Mesendoderm (in vitro differentiated cells): ENCODE measurements at regions not wholly inside any gene's neighbourhood (a gene's known extent, or its start where the extent isn't known, plus 50 kb on each side); places are given as distances from the start of the nearest gene placed in this dataset.

Experiments
- DNase-seq: peaks from one replicate; pipeline ENCODE4 v3.0.0; 2013
- H2AK5ac ChIP-seq: 2 replicates; pipeline ENCODE4 v1.6.1; 2013; ENCODE audit warnings: low read length, inconsistent platforms
- H2BK120ac ChIP-seq: 2 replicates; pipeline ENCODE4 v1.6.1; 2013; ENCODE audit warnings: low read depth, mild to moderate bottlenecking, low read length, moderate library complexity, mixed read lengths
- H2BK15ac ChIP-seq: replicated peaks from 2 replicates; pipeline ENCODE4 v1.6.1; 2013; ENCODE audit warnings: low read depth, mild to moderate bottlenecking, moderate library complexity
- H2BK5ac ChIP-seq: 2 replicates; pipeline ENCODE4 v1.6.1; 2013; ENCODE audit warnings: low read length, inconsistent platforms
- H3K18ac ChIP-seq: 2 replicates; pipeline ENCODE4 v1.6.1; 2013; ENCODE audit warnings: mild to moderate bottlenecking, low read length, mixed read lengths
- H3K23ac ChIP-seq: one replicate; pipeline ENCODE4 v1.6.1; 2013; ENCODE audit warnings: low read length
- H3K27ac ChIP-seq: 2 replicates; pipeline ENCODE4 v1.5.1; 2013; ENCODE audit warnings: low read depth, mild to moderate bottlenecking, inconsistent platforms, low read length, moderate library complexity
- H3K27me3 ChIP-seq: 2 replicates; pipeline ENCODE4 v1.6.1; 2013; ENCODE audit warnings: low read length, control low read depth, mild to moderate bottlenecking, inconsistent platforms; ENCODE audit not compliant: insufficient read depth, poor library complexity
- H3K36me3 ChIP-seq: 2 replicates; pipeline ENCODE4 v1.6.1; 2013; ENCODE audit warnings: low read length, inconsistent platforms; ENCODE audit not compliant: control insufficient read depth, insufficient read depth
- H3K4ac ChIP-seq: one replicate; pipeline ENCODE4 v1.6.1; 2013; ENCODE audit warnings: low read depth, mild to moderate bottlenecking, low read length, moderate library complexity
- H3K4me1 ChIP-seq: 2 replicates; pipeline ENCODE4 v1.6.1; 2013; ENCODE audit warnings: low read depth, low read length, inconsistent platforms; ENCODE audit not compliant: control insufficient read depth
- H3K4me2 ChIP-seq: 2 replicates; pipeline ENCODE4 v1.6.1; 2013; ENCODE audit warnings: low read length
- H3K4me3 ChIP-seq: 2 replicates; pipeline ENCODE4 v1.5.1; 2013; ENCODE audit warnings: mild to moderate bottlenecking, low read length
- H3K56ac ChIP-seq: one replicate; pipeline ENCODE4 v1.6.1; 2013; ENCODE audit warnings: low read length
- H3K79me1 ChIP-seq: 2 replicates; pipeline ENCODE4 v1.6.1; 2013; ENCODE audit warnings: low read length, inconsistent platforms
- H3K79me2 ChIP-seq: 2 replicates; pipeline ENCODE4 v1.6.1; 2013; ENCODE audit warnings: mild to moderate bottlenecking, low read length; ENCODE audit not compliant: control insufficient read depth, insufficient read depth
- H3K9ac ChIP-seq: 2 replicates; pipeline ENCODE4 v1.6.1; 2013; ENCODE audit warnings: low read length, inconsistent platforms
- H4K5ac ChIP-seq: one replicate; pipeline ENCODE4 v1.6.1; 2013; ENCODE audit warnings: low read length
- H4K8ac ChIP-seq: one replicate; pipeline ENCODE4 v1.6.1; 2013; ENCODE audit warnings: low read depth, mild to moderate bottlenecking, control low read depth, low read length, moderate library complexity
- WGBS: extraction: QIAGEN DNeasy Blood & Tissue Kit; methylation state at CpG from one replicate; pipeline ENCODE4 v1.1.7; 2013; ENCODE audit warnings: low lambda C conversion rate, missing lambda C conversion rate; ENCODE audit not compliant: insufficient coverage; ENCODE audit errors: extremely low coverage; 5-methylcytosine and 5-hydroxymethylcytosine counted together

- WGBS = no CpG with 5 or more reads among the region's 5 CpGs
Observed at GRCh38 chr5:82596451-82596850, 318.3 kb upstream of the RPS23 start.

DNA sequence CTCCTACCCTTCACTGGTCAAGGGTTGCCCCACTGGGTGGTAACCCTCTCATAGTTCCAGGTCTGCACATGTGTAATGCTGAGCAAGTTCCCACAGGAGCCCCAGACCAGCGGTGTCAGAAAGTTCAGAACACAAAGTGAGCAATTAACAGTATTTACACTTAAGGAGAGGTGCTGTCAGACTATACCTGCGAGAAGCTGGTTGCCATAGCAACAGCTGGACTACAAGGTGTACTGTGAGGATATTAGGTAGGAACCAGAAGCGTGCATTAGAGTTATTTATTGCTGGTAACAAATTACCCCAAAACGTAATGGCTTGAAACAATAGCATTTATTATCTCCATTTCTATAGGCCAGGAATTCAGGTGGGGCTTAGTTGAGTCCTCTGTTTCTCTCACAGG is 317.0 kb upstream of the RPS23 start:
- no peak overlapping the region for H3K4me2 ChIP-seq
- H3K36me3 ChIP-seq = no peaks in the 10 kb centered on the region
- no peak overlapping the region for H3K27ac ChIP-seq
- peak; percentile 8 for DNase-seq
- no peak overlapping the region for H3K18ac ChIP-seq
- no peak overlapping the region for H3K56ac ChIP-seq
- no peak overlapping the region for H3K23ac ChIP-seq
- H2BK15ac ChIP-seq = no peak overlapping the region
- no CpG with 5 or more reads among the region's 4 CpGs for WGBS
- no peak overlapping the region for H2AK5ac ChIP-seq
- H2BK5ac ChIP-seq = no peak overlapping the region
- no peak overlapping the region for H4K5ac ChIP-seq
- H3K79me1 ChIP-seq = no peaks in the 10 kb centered on the region
- no peak overlapping the region for H4K8ac ChIP-seq
- no peak overlapping the region for H2BK120ac ChIP-seq
- H3K79me2 ChIP-seq = no peaks in the 10 kb centered on the region
- H3K4ac ChIP-seq = no peak overlapping the region
- H3K4me3 ChIP-seq = no peak overlapping the region
- no peaks in the 10 kb centered on the region for H3K4me1 ChIP-seq
- no peaks in the 10 kb centered on the region for H3K27me3 ChIP-seq
- H3K9ac ChIP-seq = no peak overlapping the region

More at GRCh38 chr5:82596451-82596850, 318.3 kb upstream of the RPS23 start:
- Histone ChIP-seq H3K27ac (no peak overlapping the region), H3K9ac (no peak overlapping the region), H2BK15ac (no peak overlapping the region), H3K4me2 (no peak overlapping the region), H4K5ac (no peak overlapping the region), H3K27me3 (no peaks in the 10 kb centered on the region), H2BK120ac (no peak overlapping the region), H3K4me1 (no peaks in the 10 kb centered on the region), H2BK5ac (no peak overlapping the region), H3K79me2 (no peaks in the 10 kb centered on the region), H3K36me3 (no peaks in the 10 kb centered on the region), H3K79me1 (no peaks in the 10 kb centered on the region), H3K18ac (no peak overlapping the region), H2AK5ac (no peak overlapping the region), H3K4ac (no peak overlapping the region), H3K56ac (no peak overlapping the region), H3K4me3 (no peak overlapping the region), H4K8ac (no peak overlapping the region), H3K23ac (no peak overlapping the region)
- DNase-seq = no peak

GRCh38 chr5:82594097-82594496 is 315.9 kb upstream of the RPS23 start:
- DNase-seq = no peak
- Histone ChIP-seq H4K8ac (no peak overlapping the region), H3K79me2 (no peaks in the 10 kb centered on the region), H3K18ac (no peak overlapping the region), H3K56ac (no peak overlapping the region), H2BK120ac (no peak overlapping the region), H2AK5ac (no peak overlapping the region), H3K4ac (no peak overlapping the region), H3K27ac (no peak overlapping the region), H3K4me2 (no peak overlapping the region), H3K36me3 (no peaks in the 10 kb centered on the region), H3K79me1 (no peaks in the 10 kb centered on the region), H2BK15ac (no peak overlapping the region), H2BK5ac (no peak overlapping the region), H3K4me1 (no peaks in the 10 kb centered on the region), H3K4me3 (no peak overlapping the region), H4K5ac (no peak overlapping the region), H3K27me3 (no peaks in the 10 kb centered on the region), H3K9ac (no peak overlapping the region), H3K23ac (no peak overlapping the region)
- no CpG with 5 or more reads among the region's 1 CpG for WGBS

DNA sequence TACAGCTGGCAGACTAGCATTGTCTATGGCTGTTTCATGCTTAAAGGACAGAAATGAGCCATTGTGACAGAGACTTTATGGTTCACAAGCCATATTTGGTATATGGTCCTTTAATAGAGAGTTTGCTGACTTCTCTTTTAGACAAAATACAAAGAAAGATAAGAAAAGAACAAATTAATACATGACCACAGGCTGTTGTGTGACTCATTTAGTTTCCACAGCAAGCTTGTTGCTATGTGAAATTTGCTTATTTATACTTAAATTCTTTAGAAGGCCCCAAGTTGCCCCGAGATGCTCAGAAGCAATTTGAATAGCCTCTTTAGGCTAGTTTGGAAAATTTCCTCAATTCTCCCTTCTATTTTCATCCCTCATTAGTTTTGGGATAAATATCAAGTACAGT is 315.3 kb upstream of the RPS23 start:
- WGBS = no CpG with 5 or more reads among the region's 1 CpG
- DNase-seq = no peak
- Histone ChIP-seq H3K4me3 (no peak overlapping the region), H2AK5ac (no peak overlapping the region), H2BK15ac (no peak overlapping the region), H3K18ac (no peak overlapping the region), H3K4me1 (no peaks in the 10 kb centered on the region), H3K9ac (no peak overlapping the region), H4K5ac (no peak overlapping the region), H2BK120ac (no peak overlapping the region), H3K4ac (no peak overlapping the region), H3K4me2 (no peak overlapping the region), H2BK5ac (no peak overlapping the region), H4K8ac (no peak overlapping the region), H3K23ac (no peak overlapping the region), H3K56ac (no peak overlapping the region), H3K36me3 (no peaks in the 10 kb centered on the region), H3K27me3 (no peaks in the 10 kb centered on the region), H3K79me1 (no peaks in the 10 kb centered on the region), H3K27ac (no peak overlapping the region), H3K79me2 (no peaks in the 10 kb centered on the region)

DNA sequence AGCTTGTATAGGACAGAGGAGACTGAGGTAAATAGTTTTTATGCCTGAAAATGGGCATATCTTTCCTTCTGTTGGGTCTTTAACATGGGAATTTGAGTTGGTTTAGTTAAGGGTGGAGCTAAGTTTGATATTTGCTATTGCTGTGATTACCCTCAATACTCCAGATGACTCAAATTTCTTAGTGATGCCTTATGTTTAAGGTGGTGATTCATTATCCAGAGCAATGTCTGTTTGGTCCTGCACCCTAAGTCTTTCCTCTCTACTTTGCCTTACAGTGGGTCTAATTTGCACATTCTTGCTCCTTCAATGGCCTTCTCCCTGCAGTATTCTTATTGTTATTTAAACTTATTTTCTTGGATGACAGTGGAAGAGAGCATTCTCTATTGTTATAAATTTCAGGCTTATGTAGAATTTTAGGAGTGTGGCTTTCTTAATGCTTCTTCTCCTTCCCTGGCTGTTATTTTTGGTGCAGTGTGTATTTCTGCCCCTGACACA is 312.9 kb upstream of the RPS23 start:
- no peaks in the 10 kb centered on the region for H3K4me1 ChIP-seq
- no peaks in the 10 kb centered on the region for H3K36me3 ChIP-seq
- H3K79me2 ChIP-seq = no peaks in the 10 kb centered on the region

DNA sequence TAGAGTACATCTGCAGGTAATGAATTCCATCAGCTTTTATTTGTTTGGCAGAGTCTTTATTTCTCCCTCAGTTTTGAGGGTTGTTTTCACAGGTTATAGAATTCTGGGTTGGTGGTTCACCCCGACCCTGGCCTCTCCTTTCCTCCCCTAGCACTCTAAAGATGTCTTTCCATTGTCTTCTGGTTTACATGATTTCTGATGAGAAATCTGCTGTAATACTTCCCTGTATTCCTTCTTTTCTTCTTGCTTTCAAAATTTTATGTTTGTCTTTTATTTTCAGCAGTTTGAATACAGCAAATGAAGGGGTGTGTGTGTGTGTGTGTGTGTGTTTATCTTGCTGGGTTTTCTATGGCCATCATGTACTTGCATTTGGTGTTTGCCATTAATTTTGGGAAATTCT is 312.0 kb upstream of the RPS23 start:
- Histone ChIP-seq H2BK5ac (no peak overlapping the region), H2BK15ac (no peak overlapping the region), H3K9ac (no peak overlapping the region), H3K4me1 (no peaks in the 10 kb centered on the region), H3K36me3 (no peaks in the 10 kb centered on the region), H4K5ac (no peak overlapping the region), H3K4me2 (no peak overlapping the region), H2AK5ac (no peak overlapping the region), H3K18ac (no peak overlapping the region), H3K27me3 (no peaks in the 10 kb centered on the region), H3K27ac (no peak overlapping the region), H3K79me1 (no peaks in the 10 kb centered on the region), H3K4me3 (no peak overlapping the region), H3K56ac (no peak overlapping the region), H3K23ac (no peak overlapping the region), H4K8ac (no peak overlapping the region), H2BK120ac (no peak overlapping the region), H3K4ac (no peak overlapping the region), H3K79me2 (no peaks in the 10 kb centered on the region)
- DNase-seq = no peak
- WGBS = no CpG with 5 or more reads among the region's 1 CpG

More for the DNA sequence above, 312.9 kb upstream of the RPS23 start:
- no peak overlapping the region for H3K4me2 ChIP-seq
- H3K18ac ChIP-seq = no peak overlapping the region
- H3K56ac ChIP-seq = no peak overlapping the region
- H3K4me3 ChIP-seq = no peak overlapping the region
- no peak overlapping the region for H4K8ac ChIP-seq
- no peak overlapping the region for H2BK15ac ChIP-seq
- H2BK5ac ChIP-seq = no peak overlapping the region
- H3K4ac ChIP-seq = no peak overlapping the region
- DNase-seq = no peak
- no peak overlapping the region for H4K5ac ChIP-seq
- no peak overlapping the region for H3K23ac ChIP-seq
- no peak overlapping the region for H2AK5ac ChIP-seq
- H3K27ac ChIP-seq = no peak overlapping the region
- no peak overlapping the region for H3K9ac ChIP-seq
- H3K27me3 ChIP-seq = no peaks in the 10 kb centered on the region
- H2BK120ac ChIP-seq = no peak overlapping the region
- H3K79me1 ChIP-seq = no peaks in the 10 kb centered on the region
